K562 (cell line): ENCODE measurements at regions not wholly inside any gene's neighbourhood (a gene's known extent, or its start where the extent isn't known, plus 50 kb on each side); places are given as distances from the start of the nearest gene placed in this dataset.

Source experiments
- ATAC-seq: fragments of 200-7000 bp; cut with Tn5 transposase; 3 replicates; pipeline ENCODE4 v1.9.1; 2020; ENCODE audit warnings: moderate library complexity
- BruUV-seq: library from RNA; stranded (reverse); fragments of 400-500 nt; replicated peaks from 2 replicates; lab custom pipeline; 2021; lab: Mats Ljungman, UMichigan
- CTCF ChIA-PET: fragments of 300-600 bp; formaldehyde crosslinking; extraction: SDS; loops from one replicate; lab custom pipeline; 2021; ENCODE audit warnings: low intra/inter-chr PET ratio; lab: Yijun Ruan, JAX
- POLR2A ChIA-PET: fragments of 300-600, 350-650 bp; sonication (Branson Sonifier 250); formaldehyde crosslinking; extraction: SDS; loops from one replicate; lab custom pipeline; 2021; ENCODE audit warnings: antibody characterized with exemption, inconsistent platforms; lab: Yijun Ruan, JAX
- DNase-seq, 4 experiments: peaks; one replicate each; pipeline versions ENCODE4 v3.0.0 to v3.0.0-alpha.2; 2011 to 2018; ENCODE audit warnings: low spot score in 3 of 4, mixed read lengths in 3 of 4; ENCODE audit errors: extremely low read depth in 1 of 4
- FAIRE-seq: peaks from 2 replicates; lab custom pipeline; 2011; peaks lifted over from hg19 to GRCh38; lab: Jason Lieb, UNC
- H2AFZ ChIP-seq: 2 replicates; pipeline ENCODE4 v1.6.0; 2011; ENCODE audit warnings: low read depth, low read length, control low read depth, inconsistent platforms
- H3K27ac ChIP-seq: fragments of 200-600 bp; 3 replicates; pipeline ENCODE4 v1.8.0; 2011; ENCODE audit warnings: low read depth, mild to moderate bottlenecking, control low read depth, inconsistent platforms, low read length, moderate library complexity, mixed read lengths; ENCODE audit errors: extremely low read depth
- H3K27me3 ChIP-seq, 2 experiments: fragments of 300-600 bp in 1 of 2; 2 replicates in 1 of 2; 3 replicates in 1 of 2; pipeline versions ENCODE4 v1.6.0 to v1.8.0; 2011; ENCODE audit warnings: inconsistent platforms in 2 of 2, low read length in 2 of 2, mild to moderate bottlenecking in 1 of 2, mixed read lengths in 1 of 2, moderate library complexity in 1 of 2; ENCODE audit not compliant: control insufficient read depth in 2 of 2, insufficient read depth in 2 of 2
- H3K36me3 ChIP-seq: fragments of 300-600 bp; 3 replicates; pipeline ENCODE4 v1.8.0; 2011; ENCODE audit warnings: mild to moderate bottlenecking, low read length, inconsistent platforms; ENCODE audit not compliant: control insufficient read depth, insufficient read depth
- H3K4me1 ChIP-seq, 2 experiments: fragments of 200-600 bp in 1 of 2; replicated peaks in 1 of 2; 2 replicates in 1 of 2; 3 replicates in 1 of 2; pipeline versions ENCODE4 v1.5.1 to v1.8.0; 2011; ENCODE audit warnings: inconsistent platforms in 2 of 2, low read length in 2 of 2, mild to moderate bottlenecking in 1 of 2, mixed read lengths in 1 of 2, moderate library complexity in 1 of 2; ENCODE audit not compliant: control insufficient read depth in 2 of 2, insufficient read depth in 2 of 2
- H3K4me2 ChIP-seq: 2 replicates; pipeline ENCODE4 v1.6.1; 2011; ENCODE audit warnings: low read length, control low read depth, inconsistent platforms, mixed read lengths; ENCODE audit not compliant: insufficient read depth
- H3K4me3 ChIP-seq: fragments of 200-600 bp; sonication (generic), shearing (Covaris generic); 2 replicates; pipeline ENCODE4 v1.5.1; 2016; ENCODE audit warnings: control low read depth, inconsistent platforms
- H3K79me2 ChIP-seq: fragments of 200-600 bp; 3 replicates; pipeline ENCODE4 v1.8.0; 2011; ENCODE audit warnings: low read length, inconsistent platforms; ENCODE audit not compliant: control insufficient read depth, insufficient read depth
- H3K9ac ChIP-seq, 2 experiments: 2 replicates each; pipeline versions ENCODE4 v1.6.0 to v1.6.1; 2011; ENCODE audit warnings: low read depth in 2 of 2, low read length in 2 of 2, control low read depth in 1 of 2, inconsistent platforms in 1 of 2, mild to moderate bottlenecking in 1 of 2, mixed read lengths in 1 of 2; ENCODE audit not compliant: insufficient read depth in 1 of 2
- H3K9me1 ChIP-seq: one replicate; pipeline ENCODE4 v1.6.0; 2011; ENCODE audit warnings: inconsistent platforms, mild to moderate bottlenecking, low read length, moderate library complexity; ENCODE audit not compliant: control insufficient read depth, insufficient read depth
- H3K9me3 ChIP-seq: replicated peaks from 2 replicates; pipeline ENCODE4 v1.5.1; 2011; ENCODE audit warnings: low read depth, low read length, inconsistent platforms; ENCODE audit not compliant: control insufficient read depth, insufficient read depth
- H4K20me1 ChIP-seq: replicated peaks from 2 replicates; pipeline ENCODE4 v1.6.1; 2011; ENCODE audit warnings: low read length, inconsistent platforms, mixed read lengths; ENCODE audit not compliant: control insufficient read depth, insufficient read depth
- BHLHE40 ChIP-seq: IDR thresholded peaks from 2 replicates; pipeline ENCODE4 v1.6.1; 2011; ENCODE audit warnings: low read length, improper control_type of control experiment
- GABPA ChIP-seq: fragments of 200-800 bp; sonication (Bioruptor generic); conservative IDR thresholded peaks from 2 replicates; pipeline ENCODE4 v1.6.1; 2016; ENCODE audit warnings: low read depth, missing genetic modification characterization, missing compliant biosample characterization
- HINFP ChIP-seq: fragments of 450-650 bp; conservative IDR thresholded peaks from 2 replicates; pipeline ENCODE4 v1.6.1; 2016; ENCODE audit warnings: missing genetic modification characterization, low read depth, mild to moderate bottlenecking, control low read depth, missing compliant biosample characterization
- HIVEP1 ChIP-seq: fragments of 250-450 bp; sonication (Bioruptor Pico); IDR thresholded peaks from 2 replicates; pipeline ENCODE4 v1.4.0; 2020; ENCODE audit warnings: mild to moderate bottlenecking
- ILF3 ChIP-seq: fragments of 450-650 bp; IDR thresholded peaks from 2 replicates; pipeline ENCODE4 v1.6.1; 2018; ENCODE audit warnings: antibody characterized with exemption, mild to moderate bottlenecking, moderate library complexity, borderline replicate concordance
- NFE2 ChIP-seq: IDR thresholded peaks from 2 replicates; pipeline ENCODE4 v1.6.1; 2014; ENCODE audit warnings: antibody characterized with exemption, low read depth
- NRF1 ChIP-seq, 2 experiments: fragments of 450-650 bp; IDR thresholded peaks in 1 of 2; conservative IDR thresholded peaks in 1 of 2; 2 replicates each; pipeline ENCODE4 v1.6.1; 2014; ENCODE audit warnings: mild to moderate bottlenecking in 2 of 2
- NUFIP1 ChIP-seq: fragments of 450-650 bp; IDR thresholded peaks from 2 replicates; pipeline ENCODE4 v1.6.1; 2018; ENCODE audit not compliant: partially characterized antibody
- POLR2H ChIP-seq: IDR thresholded peaks from 2 replicates; pipeline ENCODE4 v1.6.1; 2016; ENCODE audit warnings: missing genetic modification characterization, low read depth, mild to moderate bottlenecking, control low read depth, missing compliant biosample characterization, moderate library complexity
- POLR3G ChIP-seq: IDR thresholded peaks from 2 replicates; pipeline ENCODE4 v1.6.1; 2011; ENCODE audit not compliant: insufficient read length, insufficient replicate concordance; ENCODE audit errors: extremely low read depth
- PRDM10 ChIP-seq: fragments of 450-650 bp; IDR thresholded peaks from 2 replicates; pipeline ENCODE4 v1.6.1; 2018; ENCODE audit not compliant: partially characterized antibody
- RBM22 ChIP-seq: fragments of 200-400 bp; formaldehyde crosslinking; IDR thresholded peaks from 2 replicates; pipeline ENCODE4 v1.6.1; 2018; ENCODE audit warnings: low read length, low read depth; ENCODE audit not compliant: poor library complexity, severe bottlenecking
- SUPT5H ChIP-seq: fragments of 450-650 bp; IDR thresholded peaks from 2 replicates; pipeline ENCODE4 v1.6.1; 2016
- THAP7 ChIP-seq: fragments of 250-450 bp; sonication (Bioruptor Pico); IDR thresholded peaks from 2 replicates; pipeline ENCODE4 v1.5.0; 2021
- XRCC3 ChIP-seq: fragments of 450-650 bp; IDR thresholded peaks from 2 replicates; pipeline ENCODE4 v1.6.1; 2017; ENCODE audit warnings: mild to moderate bottlenecking, moderate library complexity
- ZNF212 ChIP-seq: fragments of 450-650 bp; formaldehyde crosslinking; IDR thresholded peaks from 2 replicates; pipeline ENCODE4 v1.4.0; 2020; ENCODE audit warnings: mild to moderate bottlenecking
- ZNF23 ChIP-seq: fragments of 250-450 bp; sonication (Bioruptor Pico); IDR thresholded peaks from 2 replicates; pipeline ENCODE4 v1.4.0; 2020; ENCODE audit warnings: mild to moderate bottlenecking
- ZNF311 ChIP-seq: fragments of 250-450 bp; sonication (Bioruptor Pico); IDR thresholded peaks from 2 replicates; pipeline ENCODE4 v1.4.0; 2020; ENCODE audit warnings: mild to moderate bottlenecking, moderate library complexity
- ZNF316 ChIP-seq: fragments of 450-650 bp; IDR thresholded peaks from 2 replicates; pipeline ENCODE4 v1.6.1; 2016
- ZNF77 ChIP-seq: fragments of 250-450 bp; sonication (Bioruptor Pico); IDR thresholded peaks from 2 replicates; pipeline ENCODE4 v1.5.0; 2020
- WGBS: fragments of 100-300 bp; shearing (Covaris generic); methylation state at CpG from one replicate; pipeline ENCODE4 v1.1.6; 2016; ENCODE audit warnings: low coverage, mixed read lengths; ENCODE audit not compliant: insufficient coverage; ENCODE audit errors: missing lambda C conversion rate; 5-methylcytosine and 5-hydroxymethylcytosine counted together
- in situ Hi-C: fragments of 300-500 bp; cut with MboI; formaldehyde crosslinking; loops from 4 replicates; pipeline ENCODE4 v1.15.0; 2018; ENCODE audit warnings: inconsistent platforms, mixed read lengths
- intact Hi-C: fragments of 100-400 bp; cut with micrococcal nuclease; formaldehyde crosslinking; loops from 2 replicates; pipeline ENCODE4 v1.14.2; 2022

GRCh38 chr7:156376317-156376716 lies 264.3 kb upstream of the RNF32 start (continued):
- TF ChIP-seq XRCC3 = no peak
- no peak for TF ChIP-seq ILF3
- TF ChIP-seq NUFIP1 = no peak
- no peak for TF ChIP-seq SUPT5H
- TF ChIP-seq RBM22 = no peak
- TF ChIP-seq ZNF311 = no peak
- no peak for TF ChIP-seq BHLHE40
- no peak for TF ChIP-seq ZNF77 (CRISPR knock-in tag)
- no peak for TF ChIP-seq NFE2
- no peak for TF ChIP-seq ZNF316
- TF ChIP-seq POLR3G = no peak
- TF ChIP-seq, all 486 proteins: peak for 0

GRCh38 chr7:156374335-156374734 lies 266.2 kb upstream of the RNF32 start:
- H3K36me3 ChIP-seq = no peaks in the 10 kb centered on the region
- ChIA-PET CTCF (interaction anchor here (0.6 kb wide), 1 partner anchor 366 kb away, joined by 3 read pairs; no protein-coding TSS in a partner anchor), POLR2A (no interaction called here)
- no peak for DNase-seq
- H3K27ac ChIP-seq = no peak overlapping the region
- intact Hi-C loops = no loop called here
- no peaks in the 10 kb centered on the region for H3K9me1 ChIP-seq
- 0 out of 2 replicates have a peak, but pooled peaks cover 3% of the 10 kb centered on the region for H4K20me1 ChIP-seq
- H3K4me1 ChIP-seq = no peaks in the 10 kb centered on the region
- no peak overlapping the region for H2AFZ ChIP-seq
- H3K4me3 ChIP-seq = no peak overlapping the region
- no peak for FAIRE-seq
- no peak overlapping the region for H3K4me2 ChIP-seq
- WGBS = 0% methylated on average over 4 of the region's 4 CpGs
- BruUV-seq = no TSS peak
- H3K79me2 ChIP-seq = no peaks in the 10 kb centered on the region
- no peaks in the 10 kb centered on the region; the same call in 1 of the 2 replicates for H3K9me3 ChIP-seq
- peaks cover 19 to 26% of the 10 kb centered on the region in 2 experiments for H3K27me3 ChIP-seq
- ATAC-seq = no peak
- in situ Hi-C loops = no loop called here
- no peak overlapping the region for H3K9ac ChIP-seq
- no peak for TF ChIP-seq PRDM10
- TF ChIP-seq NRF1 (conservative IDR thresholded peaks at IDR 0.05 in 1 of 2, IDR thresholded peaks at IDR 0.05 in 1 of 2) = no peak
- no peak for TF ChIP-seq POLR2H (tag)
- TF ChIP-seq ZNF212 (CRISPR knock-in tag) = no peak
- no peak for TF ChIP-seq ZNF23 (CRISPR knock-in tag)
- no peak for TF ChIP-seq THAP7
- TF ChIP-seq GABPA = no peak
- TF ChIP-seq HINFP (tag) = no peak
- TF ChIP-seq HIVEP1 = no peak
